Natural killer cell (primary cell): ENCODE measurements at regions not wholly inside any gene's neighbourhood (a gene's known extent, or its start where the extent isn't known, plus 50 kb on each side); places are given as distances from the start of the nearest gene placed in this dataset.

Experiments used
- ATAC-seq, 3 donors: fragments of 150-1000 bp in 2 of 3; fragments of 200-7000 bp in 1 of 3; cut with Tn5 transposase; 1 replicate in 1 of 3; 2 replicates in 2 of 3; pipeline ENCODE4 v1.10.0; 2021; ENCODE audit warnings: mild to moderate bottlenecking in 2 of 3, moderate library complexity in 2 of 3
- DNase-seq, 2 donors: peaks; one replicate each; pipeline versions ENCODE4 v3.0.0 to v3.0.0-alpha.2; 2013 to 2021; ENCODE audit warnings: mixed read lengths in 1 of 2
- H3K27ac ChIP-seq: one replicate; pipeline ENCODE4 v1.5.1; 2013; ENCODE audit warnings: mild to moderate bottlenecking, low read length
- H3K27me3 ChIP-seq: one replicate; pipeline ENCODE4 v1.6.1; 2013; ENCODE audit warnings: low read length; ENCODE audit not compliant: control insufficient read depth, insufficient read depth
- H3K36me3 ChIP-seq: one replicate; pipeline ENCODE4 v1.6.1; 2013; ENCODE audit warnings: low read length; ENCODE audit not compliant: control insufficient read depth, insufficient read depth
- H3K4me1 ChIP-seq: one replicate; pipeline ENCODE4 v1.6.1; 2013; ENCODE audit warnings: low read length; ENCODE audit not compliant: control insufficient read depth, insufficient read depth
- H3K4me3 ChIP-seq: one replicate; pipeline ENCODE4 v1.5.1; 2013; ENCODE audit warnings: low read length
- H3K9me3 ChIP-seq: one replicate; pipeline ENCODE4 v1.6.1; 2013; ENCODE audit warnings: low read length; ENCODE audit not compliant: control insufficient read depth, insufficient read depth
- H3K27ac Mint-ChIP-seq, 2 donors: one replicate each; pipeline ENCODE4 v1.8.0; 2022; ENCODE audit warnings: mild to moderate bottlenecking in 2 of 2, mixed read lengths in 2 of 2, moderate library complexity in 1 of 2
- H3K27me3 Mint-ChIP-seq, 2 donors: one replicate each; pipeline ENCODE4 v1.8.0; 2022; ENCODE audit warnings: low read depth in 2 of 2, mixed read lengths in 2 of 2
- H3K36me3 Mint-ChIP-seq: one replicate; pipeline ENCODE4 v1.8.0; 2022; ENCODE audit warnings: mixed read lengths
- H3K4me1 Mint-ChIP-seq, 2 donors: one replicate each; pipeline ENCODE4 v1.8.0; 2022; ENCODE audit warnings: mixed read lengths in 2 of 2
- H3K4me3 Mint-ChIP-seq: one replicate; pipeline ENCODE4 v1.8.0; 2022; ENCODE audit warnings: mild to moderate bottlenecking, moderate library complexity, mixed read lengths
- H3K9me3 Mint-ChIP-seq, 2 donors: one replicate each; pipeline ENCODE4 v1.8.0; 2022; ENCODE audit warnings: mixed read lengths in 2 of 2
- CTCF ChIP-seq: fragments of 200-600 bp; IDR thresholded peaks from one replicate; pipeline ENCODE4 v1.8.0; 2022; ENCODE audit warnings: antibody characterized with exemption
- WGBS: methylation state at CpG from one replicate; pipeline ENCODE4 v1.1.7; 2013; ENCODE audit warnings: missing lambda C conversion rate; ENCODE audit not compliant: insufficient coverage; 5-methylcytosine and 5-hydroxymethylcytosine counted together
- intact Hi-C: fragments of 100-400 bp; cut with micrococcal nuclease; formaldehyde crosslinking; loops from one replicate; pipeline ENCODE4 v1.14.2; 2022

GRCh38 chr12:66055837-66056319, 74.7 kb downstream of the LLPH start:
- peaks cover 11 to 29% of the 10 kb centered on the region in 2 donors for H3K27me3 Mint-ChIP-seq
- H3K36me3 ChIP-seq, result no peaks in the 10 kb centered on the region
- WGBS, result 72% methylated on average over 2 of the region's 2 CpGs
- H3K27ac ChIP-seq, result no peak overlapping the region
- no peak for TF ChIP-seq CTCF
- no peak overlapping the region for H3K4me3 Mint-ChIP-seq
- DNase-seq, result no peak
- no peaks in the 10 kb centered on the region for H3K9me3 Mint-ChIP-seq
- ATAC-seq, result no peak
- no peaks in the 10 kb centered on the region for H3K9me3 ChIP-seq
- H3K4me1 ChIP-seq, result no peaks in the 10 kb centered on the region
- H3K36me3 Mint-ChIP-seq, result no peaks in the 10 kb centered on the region
- no peaks in the 10 kb centered on the region for H3K4me1 Mint-ChIP-seq
- H3K27me3 ChIP-seq, result no peaks in the 10 kb centered on the region
- intact Hi-C loops, result no loop called here
- H3K4me3 ChIP-seq, result no peak overlapping the region
- no peak overlapping the region for H3K27ac Mint-ChIP-seq

- no peak overlapping the region for H3K4me3 Mint-ChIP-seq
- no peak for TF ChIP-seq CTCF
- ATAC-seq (no peak), DNase-seq (no peak)
- Histone ChIP-seq H3K4me3 (no peak overlapping the region), H3K4me1 (no peaks in the 10 kb centered on the region), H3K27me3 (no peaks in the 10 kb centered on the region), H3K36me3 (no peaks in the 10 kb centered on the region), H3K27ac (no peak overlapping the region), H3K9me3 (no peaks in the 10 kb centered on the region)
- no peaks in the 10 kb centered on the region for H3K36me3 Mint-ChIP-seq
- H3K27ac Mint-ChIP-seq, result no peak overlapping the region
- peaks cover 7 to 11% of the 10 kb centered on the region in 2 donors for H3K27me3 Mint-ChIP-seq
- no CpG with 5 or more reads among the region's 1 CpG for WGBS
- H3K9me3 Mint-ChIP-seq, result no peaks in the 10 kb centered on the region
- no peaks in the 10 kb centered on the region for H3K4me1 Mint-ChIP-seq
- intact Hi-C loops, result no loop called here
Observed at GRCh38 chr12:66052988-66053615, 77.4 kb downstream of the LLPH start.

- Histone ChIP-seq H3K9me3 (no peaks in the 10 kb centered on the region), H3K27ac (no peak overlapping the region), H3K4me3 (no peak overlapping the region), H3K27me3 (no peaks in the 10 kb centered on the region), H3K4me1 (no peaks in the 10 kb centered on the region), H3K36me3 (no peaks in the 10 kb centered on the region)
- WGBS, result no CpG with 5 or more reads among the region's 4 CpGs
- intact Hi-C loops, result no loop called here
- H3K4me1 Mint-ChIP-seq, result no peaks in the 10 kb centered on the region
- H3K27ac Mint-ChIP-seq, result no peak overlapping the region
- ATAC-seq, result no peak
- peaks cover 10 to 11% of the 10 kb centered on the region in 2 donors for H3K27me3 Mint-ChIP-seq
- H3K4me3 Mint-ChIP-seq, result no peak overlapping the region
- H3K36me3 Mint-ChIP-seq, result no peaks in the 10 kb centered on the region
- no peaks in the 10 kb centered on the region for H3K9me3 Mint-ChIP-seq
- no peak for DNase-seq
- no peak for TF ChIP-seq CTCF
Observed at GRCh38 chr12:66051361-66051760, 79.2 kb downstream of the LLPH start.

GRCh38 chr12:66050610-66051009, 79.9 kb downstream of the LLPH start:
- DNase-seq (no peak), ATAC-seq (no peak)
- intact Hi-C loops, result no loop called here
- no peaks in the 10 kb centered on the region for H3K9me3 ChIP-seq
- H3K4me3 ChIP-seq, result no peak overlapping the region
- no peaks in the 10 kb centered on the region for H3K27me3 ChIP-seq
- no peaks in the 10 kb centered on the region for H3K36me3 Mint-ChIP-seq
- H3K4me1 Mint-ChIP-seq, result no peaks in the 10 kb centered on the region
- H3K9me3 Mint-ChIP-seq, result no peaks in the 10 kb centered on the region
- peaks cover 10 to 11% of the 10 kb centered on the region in 2 donors for H3K27me3 Mint-ChIP-seq
- no peaks in the 10 kb centered on the region for H3K36me3 ChIP-seq
- no peak overlapping the region for H3K27ac ChIP-seq
- WGBS, result no CpG with 5 or more reads among the region's 1 CpG
- H3K27ac Mint-ChIP-seq, result no peak overlapping the region
- no peak overlapping the region for H3K4me3 Mint-ChIP-seq
- no peaks in the 10 kb centered on the region for H3K4me1 ChIP-seq
- no peak for TF ChIP-seq CTCF
